ENCODE measurements at regions not wholly inside any gene's neighbourhood (a gene's known extent, or its start where the extent isn't known, plus 50 kb on each side); places are given as distances from the start of the nearest gene placed in this dataset.

DNA sequence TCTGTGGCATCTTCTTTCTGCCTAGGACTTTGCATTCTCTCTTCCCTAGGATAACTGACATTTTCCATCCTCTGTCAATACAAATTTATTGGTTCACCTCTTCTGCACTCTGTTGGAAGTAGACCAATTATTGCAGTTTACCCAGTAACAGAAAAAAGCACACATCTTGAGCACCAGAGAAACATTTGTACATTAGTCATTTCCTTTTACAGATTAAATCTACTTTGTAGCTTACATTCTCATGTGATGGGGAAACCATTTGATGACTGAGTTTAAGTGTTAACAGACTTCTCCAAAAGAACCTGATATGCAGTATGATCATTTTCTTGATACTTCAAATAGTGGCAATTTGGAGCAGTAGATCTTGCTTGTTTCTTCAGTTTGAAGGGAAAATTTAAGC lies 1098.8 kb downstream of the DTWD2 start:
- no peak for DNase-seq

DNA sequence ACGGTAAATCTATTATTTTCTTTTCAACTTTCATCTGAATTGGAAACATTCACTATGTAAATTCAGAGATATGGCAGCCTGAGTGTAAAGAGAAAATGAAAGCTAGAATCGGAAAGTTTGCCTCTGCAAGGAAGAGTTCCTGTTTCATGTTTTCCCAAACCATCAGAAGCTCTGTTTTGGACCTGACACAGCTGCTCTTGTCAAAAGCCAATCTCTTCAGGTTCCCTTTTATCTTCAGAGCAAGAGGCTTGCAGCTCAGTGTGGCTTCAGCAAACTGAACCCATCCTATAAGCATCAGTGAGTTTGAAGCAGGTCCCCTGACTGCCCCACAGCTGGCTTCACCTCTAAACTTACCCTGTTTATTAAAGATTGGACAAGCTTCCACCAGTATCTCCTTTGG lies 1099.7 kb downstream of the DTWD2 start:
- DNase-seq = no peak

- DNase-seq = no peak
Observed at GRCh38 chr5:117881426-117882230, 1106.7 kb downstream of the DTWD2 start.

DNA sequence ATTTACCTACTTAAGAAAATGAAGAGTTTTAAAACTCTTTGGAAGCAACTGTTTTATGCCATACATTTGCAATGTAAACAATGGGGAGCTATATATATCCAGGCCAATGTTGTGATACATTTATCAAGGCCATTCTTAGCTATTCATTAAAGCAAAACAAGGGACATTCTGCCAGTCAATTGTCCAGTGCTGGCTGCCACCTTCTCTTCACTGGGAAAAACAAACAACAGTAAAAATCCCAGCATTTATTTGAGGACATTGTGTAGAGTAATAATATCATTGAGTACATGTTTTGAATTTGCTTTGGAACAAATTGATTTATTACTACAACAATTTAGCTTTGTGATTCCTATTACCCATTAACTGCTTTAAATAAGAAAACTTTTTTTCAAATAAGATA lies 1107.4 kb downstream of the DTWD2 start:
- DNase-seq = no peak

DNA sequence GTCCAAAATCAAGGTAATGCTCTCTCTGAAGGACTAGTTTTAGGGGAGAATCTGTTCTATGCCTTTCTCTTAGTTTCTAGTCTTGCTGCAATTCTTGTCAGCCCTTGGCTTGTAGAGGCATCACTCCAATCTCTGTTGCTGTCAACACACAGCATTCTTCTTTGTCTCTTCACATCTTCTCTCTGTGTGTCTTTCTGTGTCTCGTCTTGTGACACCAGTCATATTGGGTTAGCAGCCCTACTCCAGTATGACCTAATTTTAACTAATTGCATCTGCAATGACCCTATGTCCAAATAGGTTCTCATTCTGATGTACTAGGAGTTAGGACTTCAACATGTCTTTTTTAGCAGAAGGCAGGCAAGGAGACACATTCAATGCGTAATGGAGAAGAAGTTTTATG lies 1110.6 kb downstream of the DTWD2 start:
- no peak for DNase-seq

DNA sequence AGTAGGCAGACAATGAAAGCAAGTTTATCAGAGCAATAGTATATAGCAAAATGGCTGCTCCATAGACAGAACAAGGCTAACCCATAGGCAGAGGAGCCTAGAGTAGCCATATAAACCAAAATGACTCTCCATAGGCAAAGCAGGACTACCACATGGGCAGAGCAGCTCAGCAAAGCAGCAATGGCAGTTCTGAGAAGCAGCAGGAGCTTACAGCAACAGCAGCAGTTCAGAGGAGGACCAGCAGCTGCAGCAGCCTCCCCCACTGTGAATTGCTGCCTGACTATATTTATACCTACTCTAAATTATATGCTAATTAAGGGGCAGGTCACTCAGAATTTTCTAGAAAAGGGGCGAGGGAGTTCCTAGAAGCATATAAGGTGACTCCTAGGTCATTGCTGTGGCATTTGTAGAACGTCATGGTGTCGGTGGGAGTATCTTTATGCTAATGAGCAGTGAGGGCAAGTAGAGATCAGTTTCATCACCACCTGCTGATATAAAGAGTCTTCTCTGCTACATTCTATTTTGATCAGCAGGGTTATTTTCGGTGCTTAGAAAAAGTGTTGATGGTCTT lies 1115.5 kb downstream of the DTWD2 start:
- peak; percentile 79 for DNase-seq

GRCh38 chr5:117869596-117869995 lies 1118.8 kb downstream of the DTWD2 start:
- DNase-seq = no peak

DNA sequence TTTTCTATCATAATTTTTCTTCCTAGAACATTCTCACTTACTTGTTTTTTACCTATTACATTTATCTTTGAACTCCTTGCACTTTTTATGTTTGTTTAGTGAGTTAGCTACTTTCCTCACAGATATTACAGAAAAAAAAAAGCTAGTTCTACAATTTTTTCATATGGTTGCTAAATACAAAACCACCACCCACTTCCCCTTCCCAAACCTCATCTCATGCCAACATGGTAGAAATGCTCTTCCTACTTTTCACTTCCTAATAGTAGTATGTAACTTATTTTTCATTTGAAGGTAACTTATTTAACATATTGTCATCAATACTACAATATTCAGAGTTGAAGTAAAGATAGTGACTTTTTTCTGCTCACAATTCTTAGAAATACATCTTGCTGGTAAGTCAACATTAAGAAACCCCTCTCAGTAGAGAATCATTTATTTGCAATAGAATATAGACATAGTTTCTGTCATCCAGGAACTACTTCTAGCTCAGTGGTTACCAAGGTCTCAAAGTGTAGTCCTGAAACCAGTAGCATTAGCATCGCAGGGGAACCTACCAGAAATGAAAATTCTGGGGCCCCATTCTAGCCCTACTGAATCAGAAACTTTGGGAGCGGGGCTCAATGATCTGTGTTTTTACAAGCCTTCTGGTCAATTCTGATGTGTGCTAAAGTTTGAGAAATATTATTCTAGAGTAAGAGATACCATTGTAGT lies 1124.6 kb downstream of the DTWD2 start:
- no peak for DNase-seq

- no peak for DNase-seq
Observed at GRCh38 chr5:117860550-117860949, 1127.8 kb downstream of the DTWD2 start.

DNA sequence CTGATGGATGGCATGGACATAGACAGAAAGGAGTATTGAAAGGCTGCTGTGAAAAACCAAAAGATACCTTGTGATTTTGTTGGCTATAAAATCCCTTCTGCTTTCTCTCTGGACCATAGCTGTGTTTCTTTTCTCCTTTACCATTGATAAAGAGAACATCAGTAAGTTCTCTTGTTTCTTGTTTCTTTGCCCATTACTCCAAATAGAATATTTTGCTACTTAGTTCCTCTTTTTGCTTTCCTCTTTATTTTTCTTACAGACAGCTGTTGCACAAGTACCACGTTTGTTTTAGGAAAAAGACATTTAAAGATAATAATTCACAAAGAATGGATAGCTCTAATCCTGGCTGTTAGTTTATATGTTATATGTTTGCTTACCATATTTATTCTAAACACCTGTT lies 1129.2 kb downstream of the DTWD2 start:
- DNase-seq = no peak

DNA sequence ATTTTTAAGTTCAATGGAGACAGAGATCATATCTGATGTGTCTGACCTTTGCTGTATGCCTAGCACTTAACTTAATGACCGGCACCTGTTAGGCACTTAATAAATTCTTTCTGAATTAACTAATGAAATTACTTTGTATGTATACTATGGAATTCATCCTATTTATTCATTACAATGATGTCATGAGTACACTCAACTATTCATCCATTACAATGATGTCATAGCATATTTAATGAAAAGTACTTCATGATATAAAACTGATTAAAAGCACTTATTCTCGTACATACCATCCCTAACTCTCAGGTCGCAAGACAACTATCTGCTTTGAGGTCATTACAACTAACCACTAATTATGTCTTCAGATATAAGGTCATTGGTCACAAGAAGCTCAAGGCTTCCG lies 1131.6 kb downstream of the DTWD2 start:
- DNase-seq = no peak

DNA sequence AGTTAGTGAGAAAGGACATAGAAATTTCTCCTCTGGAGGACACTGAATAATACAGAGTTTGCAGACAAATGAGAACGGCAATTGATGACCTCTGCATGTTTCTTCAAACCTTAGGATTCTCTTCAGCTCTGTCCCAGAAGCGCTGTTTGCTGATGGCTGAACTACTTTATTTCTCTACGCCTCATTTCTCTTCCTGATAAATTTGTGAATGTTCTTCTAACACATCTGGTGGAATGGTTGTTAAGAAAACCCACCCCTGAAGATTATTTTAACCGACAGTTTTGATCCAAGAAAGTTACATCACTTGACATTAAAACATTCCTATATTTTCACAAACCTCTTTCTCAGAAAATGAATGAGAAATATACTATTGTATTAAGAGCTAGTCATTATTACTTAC lies 1150.6 kb downstream of the DTWD2 start:
- no peak for DNase-seq

DNA sequence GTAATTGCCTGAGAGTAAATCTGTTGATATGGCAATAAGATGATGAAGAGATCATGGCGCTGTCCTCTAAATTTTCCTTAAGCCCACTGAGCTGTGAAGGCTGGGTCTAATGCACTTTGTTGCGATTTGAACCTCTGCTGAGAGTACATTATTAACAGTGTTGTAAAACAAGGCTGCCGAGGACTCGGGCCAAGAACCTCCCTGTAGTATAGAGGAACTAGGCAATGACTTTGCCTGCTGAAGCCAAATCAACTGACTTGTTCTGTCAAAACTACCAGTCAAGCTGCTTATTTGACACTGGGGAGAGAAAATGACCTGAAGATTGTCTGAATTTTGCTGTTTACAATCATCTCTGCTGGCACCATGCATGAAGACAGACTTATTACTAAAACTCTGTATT lies 1154.7 kb downstream of the DTWD2 start:
- no peak for DNase-seq

DNA sequence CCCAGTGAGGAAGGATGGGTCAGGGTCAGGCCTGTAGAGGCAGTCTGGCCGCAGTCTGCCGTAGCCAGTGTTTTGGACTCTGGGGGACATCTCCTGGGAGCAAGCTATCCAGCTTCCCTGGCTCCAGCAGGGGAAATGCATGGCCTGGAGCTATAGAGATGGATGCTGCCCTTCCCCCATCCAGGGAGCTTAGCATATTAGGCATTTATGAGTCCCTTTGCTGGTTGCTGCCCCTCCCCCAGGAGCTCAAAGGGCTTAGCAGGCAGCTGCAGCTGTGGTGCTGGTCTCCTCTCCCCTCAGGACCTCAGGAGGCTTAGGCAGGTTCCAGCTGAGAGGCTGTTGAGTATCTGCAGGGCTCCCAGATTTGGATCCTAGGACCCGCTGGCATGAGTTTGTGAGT lies 1158.7 kb downstream of the DTWD2 start:
- no peak for DNase-seq

GRCh38 chr5:117813850-117814249 lies 1174.5 kb downstream of the DTWD2 start:
- no peak for DNase-seq

GRCh38 chr5:117812861-117813260 lies 1175.5 kb downstream of the DTWD2 start:
- no peak for DNase-seq

DNA sequence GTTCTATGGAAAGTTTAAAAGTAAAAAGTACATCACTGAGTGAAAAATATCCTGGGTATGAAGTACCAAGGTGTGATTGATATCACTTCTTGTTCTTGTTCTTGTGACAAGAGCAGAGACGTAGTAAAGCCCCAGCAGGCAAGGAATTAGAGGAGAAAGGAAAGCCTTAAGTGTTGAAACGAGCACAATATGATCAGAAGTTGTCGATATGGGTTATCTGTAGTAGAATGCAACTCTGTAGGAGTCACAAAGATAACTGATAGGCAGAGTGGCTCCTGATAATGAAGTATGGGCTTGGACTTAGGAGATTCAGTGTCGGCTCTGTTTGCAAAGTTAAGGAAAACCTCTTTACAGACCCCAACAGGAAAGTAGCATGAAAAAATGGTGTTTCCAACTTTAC lies 1179.1 kb downstream of the DTWD2 start:
- no peak for DNase-seq

DNA sequence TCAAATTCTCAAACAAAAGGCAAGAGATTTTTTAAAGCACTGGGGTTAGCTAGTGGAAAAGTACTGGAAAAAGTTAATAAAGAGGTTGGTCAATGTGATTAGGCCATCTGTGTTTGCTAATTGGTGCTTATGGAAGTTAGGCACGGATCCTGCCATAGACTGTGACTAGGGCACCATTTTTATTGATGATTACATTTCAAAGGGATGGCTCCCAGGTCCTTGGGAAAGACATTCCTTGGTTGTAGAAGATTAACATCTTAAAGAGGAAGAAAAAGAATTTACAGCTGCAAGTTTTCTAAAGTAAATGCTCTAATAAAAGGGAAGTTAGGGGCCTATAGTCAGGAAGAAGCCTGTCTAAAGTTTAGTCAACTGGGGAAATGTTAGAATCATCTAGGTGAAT lies 1183.3 kb downstream of the DTWD2 start:
- DNase-seq = no peak

DNA sequence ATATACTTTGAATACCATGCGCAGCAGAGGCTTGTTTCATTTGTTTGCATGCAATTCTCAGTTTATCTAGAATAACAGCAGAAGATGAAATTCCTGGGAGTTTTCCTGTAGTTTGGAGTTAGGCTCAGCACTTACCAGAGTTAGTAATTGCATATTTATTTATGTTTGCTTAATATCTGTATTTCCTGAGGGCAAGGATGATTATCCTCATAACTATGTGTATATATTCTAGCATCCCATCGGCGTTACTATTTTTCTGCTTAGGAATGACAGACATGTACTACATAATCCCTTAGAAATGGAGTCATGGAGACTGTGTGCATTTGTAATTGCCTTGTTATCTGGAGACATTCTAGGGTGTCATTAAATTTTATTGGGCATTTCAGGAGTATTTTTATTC lies 1184.8 kb downstream of the DTWD2 start:
- no peak for DNase-seq

DNA sequence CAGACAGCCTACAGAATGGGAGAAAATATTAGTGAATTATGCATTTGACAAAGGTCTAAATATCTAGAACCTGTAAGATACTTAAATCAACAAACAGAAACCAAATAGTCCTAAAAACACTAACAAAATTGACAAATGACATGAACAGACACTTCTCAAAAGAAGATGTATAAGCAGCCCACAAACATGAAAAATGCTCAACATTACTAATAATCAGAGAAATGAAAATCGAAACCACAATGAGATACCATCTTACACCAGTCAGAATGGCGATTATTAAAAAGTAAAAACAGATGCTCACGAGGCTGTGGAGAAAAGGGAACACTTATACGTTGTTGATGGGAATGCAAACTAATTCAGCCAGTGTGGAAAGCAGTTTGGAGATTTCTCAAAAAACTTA lies 1186.8 kb downstream of the DTWD2 start:
- no peak for DNase-seq

- no peak for DNase-seq
Observed at GRCh38 chr5:117800261-117800660, 1188.1 kb downstream of the DTWD2 start.

- no peak for DNase-seq
Observed at GRCh38 chr5:117794847-117795246, 1193.5 kb downstream of the DTWD2 start.

DNA sequence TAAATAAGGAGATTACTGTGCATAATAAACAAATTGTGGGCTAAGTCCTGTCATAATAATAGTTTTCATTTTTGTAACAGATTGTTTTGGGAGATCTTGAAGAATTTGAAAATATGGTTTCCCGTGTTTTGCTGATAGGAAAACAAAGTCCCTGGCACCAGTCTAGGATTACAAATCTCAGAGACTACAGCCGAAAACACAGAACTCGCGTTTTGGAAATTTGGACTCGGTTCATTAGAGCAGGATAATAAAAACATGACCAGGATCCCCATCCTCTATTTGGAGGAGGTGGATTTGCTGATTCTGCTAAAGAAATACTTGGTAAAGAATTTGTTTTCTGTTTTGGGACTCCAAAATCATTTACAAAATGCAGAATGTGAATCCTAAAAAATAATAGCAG lies 1194.4 kb downstream of the DTWD2 start:
- DNase-seq = no peak

- DNase-seq = no peak
Observed at GRCh38 chr5:117792476-117792875, 1195.9 kb downstream of the DTWD2 start.

Measured in tongue (tissue), 1 donor.